ENCODE measurements at regions not wholly inside any gene's neighbourhood (a gene's known extent, or its start where the extent isn't known, plus 50 kb on each side); places are given as distances from the start of the nearest gene placed in this dataset.

DNA sequence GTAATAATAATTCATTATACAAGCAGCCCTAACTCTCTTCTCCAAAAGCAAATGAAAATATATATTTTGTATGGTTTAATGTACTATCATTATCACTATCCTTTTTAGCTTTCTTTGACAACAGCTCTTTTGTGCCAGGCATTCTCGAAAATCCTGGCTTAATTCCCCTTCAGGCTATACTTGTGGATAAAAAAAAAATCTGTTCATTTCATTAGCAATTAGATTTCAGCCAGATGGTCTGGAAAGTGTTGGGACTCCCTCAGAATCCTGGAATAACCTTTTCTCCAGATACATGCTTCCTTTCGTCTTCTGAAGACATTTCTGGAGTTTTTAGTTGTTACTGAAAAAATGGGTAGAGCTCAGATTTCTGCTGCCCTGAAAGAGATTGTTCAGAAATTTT is 83.4 kb upstream of the PLPPR4 start:
- DNase-seq, result no peak
- Histone ChIP-seq H3K4ac (ENCODE audit: low read depth, low read length) (no peak overlapping the region), H3K79me2 (ENCODE audit: insufficient read depth, low read length) (no peaks in the 10 kb centered on the region), H4K20me1 (ENCODE audit: control insufficient read depth, insufficient read depth, insufficient read length) (no peaks in the 10 kb centered on the region), H3T11ph (ENCODE audit: low read length) (no peak overlapping the region), H2AK5ac (ENCODE audit: insufficient read length, low read length) (no peak overlapping the region), H3K4me2 (ENCODE audit: insufficient read depth, insufficient read length, low read length) (no peak overlapping the region), H2BK12ac (ENCODE audit: insufficient read length, low read depth, low read length) (no peak overlapping the region), H3K27ac (ENCODE audit: insufficient read length, low read depth, low read length) (no peak overlapping the region), H3K9ac (ENCODE audit: extremely low read depth, insufficient read length, low read length) (no peak overlapping the region), H2BK20ac (ENCODE audit: low read depth, low read length, poor library complexity, severe bottlenecking) (no peak overlapping the region), H3K79me1 (ENCODE audit: insufficient read depth, low read depth, low read length, poor library complexity, severe bottlenecking) (no peaks in the 10 kb centered on the region), H4K91ac (ENCODE audit: insufficient read length, low read depth, low read length) (no peak overlapping the region), H3K56ac (ENCODE audit: insufficient read length, low read depth, low read length) (no peak overlapping the region), H2BK15ac (ENCODE audit: low read depth, low read length) (no peak overlapping the region), H2BK120ac (ENCODE audit: low read depth, low read length, poor library complexity, severe bottlenecking) (no peak overlapping the region), H2BK5ac (ENCODE audit: insufficient read length, low read length) (no peak overlapping the region), H3K14ac (ENCODE audit: insufficient read depth, low read length) (no peak overlapping the region), H3K9me3 (ENCODE audit: control insufficient read depth, low read depth, low read length) (no peaks in the 10 kb centered on the region), H3K27me3 (ENCODE audit: insufficient read depth, low read length) (no peaks in the 10 kb centered on the region), H4K5ac (ENCODE audit: insufficient read length, low read depth, low read length) (no peak overlapping the region), H3K23ac (ENCODE audit: insufficient read length, low read depth, low read length) (no peak overlapping the region), H2AFZ (ENCODE audit: low read length) (peak overlapping the region; percentile 56), H3K4me1 (ENCODE audit: insufficient read depth, low read length) (no peaks in the 10 kb centered on the region), H3K23me2 (ENCODE audit: insufficient read length, low read depth, low read length, poor library complexity, severe bottlenecking) (no peaks in the 10 kb centered on the region), H4K8ac (replicated peaks; ENCODE audit: insufficient read length, low read depth, low read length) (no peak overlapping the region), H3K18ac (ENCODE audit: insufficient read length, low read depth, low read length) (no peak overlapping the region)
- H3K27me3 Mint-ChIP-seq (ENCODE audit: low read depth), result no peaks in the 10 kb centered on the region
- H3K4me1 Mint-ChIP-seq, result 0 out of 4 replicates have a peak, but pooled peaks cover 0 to 2% of the 10 kb centered on the region in 2 experiments
- TF ChIP-seq, protein P1, sequence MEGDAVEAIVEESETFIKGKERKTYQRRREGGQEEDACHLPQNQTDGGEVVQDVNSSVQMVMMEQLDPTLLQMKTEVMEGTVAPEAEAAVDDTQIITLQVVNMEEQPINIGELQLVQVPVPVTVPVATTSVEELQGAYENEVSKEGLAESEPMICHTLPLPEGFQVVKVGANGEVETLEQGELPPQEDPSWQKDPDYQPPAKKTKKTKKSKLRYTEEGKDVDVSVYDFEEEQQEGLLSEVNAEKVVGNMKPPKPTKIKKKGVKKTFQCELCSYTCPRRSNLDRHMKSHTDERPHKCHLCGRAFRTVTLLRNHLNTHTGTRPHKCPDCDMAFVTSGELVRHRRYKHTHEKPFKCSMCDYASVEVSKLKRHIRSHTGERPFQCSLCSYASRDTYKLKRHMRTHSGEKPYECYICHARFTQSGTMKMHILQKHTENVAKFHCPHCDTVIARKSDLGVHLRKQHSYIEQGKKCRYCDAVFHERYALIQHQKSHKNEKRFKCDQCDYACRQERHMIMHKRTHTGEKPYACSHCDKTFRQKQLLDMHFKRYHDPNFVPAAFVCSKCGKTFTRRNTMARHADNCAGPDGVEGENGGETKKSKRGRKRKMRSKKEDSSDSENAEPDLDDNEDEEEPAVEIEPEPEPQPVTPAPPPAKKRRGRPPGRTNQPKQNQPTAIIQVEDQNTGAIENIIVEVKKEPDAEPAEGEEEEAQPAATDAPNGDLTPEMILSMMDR (conservative IDR thresholded peaks at IDR 0.05), result no peak
- WGBS (ENCODE audit: extremely low coverage, insufficient read length, low lambda C conversion rate), result no CpG with 5 or more reads among the region's 2 CpGs
- H3K9me3 Mint-ChIP-seq, result no peaks in the 10 kb centered on the region
- H3K4me3 Mint-ChIP-seq, result no peak overlapping the region
- H3K36me3 Mint-ChIP-seq (ENCODE audit: insufficient read depth in 1 of 3, low read depth in 3 of 3), result no peaks in the 10 kb centered on the region
- no peak overlapping the region for H3K27ac Mint-ChIP-seq

Data from H9 (cell line).